ENCODE measurements at regions not wholly inside any gene's neighbourhood (a gene's known extent, or its start where the extent isn't known, plus 50 kb on each side); places are given as distances from the start of the nearest gene placed in this dataset. TPM values are rescaled to one million over a fixed set of nuclear protein-coding genes. Genes with fewer than 3 reads are reported as not detected.

DNA sequence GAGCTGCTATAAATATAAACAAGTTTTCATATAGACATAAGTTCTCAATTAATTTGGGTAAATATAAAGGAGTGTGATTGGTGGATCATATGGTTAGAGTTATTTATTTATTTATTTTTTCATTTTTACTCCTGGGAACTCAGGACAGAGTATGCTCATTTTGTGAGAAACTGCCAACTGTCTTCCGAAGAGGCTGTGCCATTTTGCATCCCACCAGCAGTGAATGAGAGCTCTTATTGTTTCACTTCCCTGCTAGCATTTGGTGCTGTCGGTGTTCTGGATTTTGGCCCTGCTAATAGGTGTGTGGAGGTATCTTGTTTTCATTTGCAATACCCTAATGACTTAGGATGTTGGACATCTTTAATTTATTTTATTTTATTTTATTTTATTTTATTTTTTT is 50.4 kb upstream of the XPO1 start (continued):
- no peak for TF ChIP-seq GABPA (IDR thresholded peaks at IDR 0.05; ENCODE audit: borderline replicate concordance, insufficient read depth, low read length)

Small RNAs in the stretch of these regions (small RNA-seq; reads per million reads assigned to genes)
- gene RNU6-1145P (ENCODE audit: insufficient read depth) (not detected), gene RPS29P10 (ENCODE audit: insufficient read depth) (not detected)

All from H1 (cell line).